Gastrocnemius medialis (tissue), 4 donors: ENCODE measurements at regions not wholly inside any gene's neighbourhood (a gene's known extent, or its start where the extent isn't known, plus 50 kb on each side); places are given as distances from the start of the nearest gene placed in this dataset.

Source experiments
- ATAC-seq, 2 donors: fragments of 150-250 bp; one replicate each; pipeline ENCODE4 v1.9.1; 2016
- DNase-seq, 2 donors: peaks; one replicate each; pipeline ENCODE4 v3.0.0-alpha.2; 2019
- H3K27ac ChIP-seq, 4 donors: fragments of 200-600 bp; sonication (generic); 1 replicate in 1 of 4; 2 replicates in 3 of 4; pipeline ENCODE4 v1.5.1; 2016 to 2018; ENCODE audit warnings: mild to moderate bottlenecking in 2 of 4, moderate library complexity in 1 of 4
- H3K27me3 ChIP-seq, 3 donors: fragments of 200-600 bp; sonication (generic) in 2 of 3; 1 replicate in 1 of 3; 2 replicates in 2 of 3; pipeline versions ENCODE4 v1.5.1 to v1.6.0; 2016 to 2019; ENCODE audit warnings: mild to moderate bottlenecking in 1 of 3, moderate library complexity in 1 of 3
- H3K36me3 ChIP-seq, 2 donors: fragments of 200-600 bp; sonication (generic) in 1 of 2; one replicate each; pipeline ENCODE4 v1.5.1; 2017 to 2018
- H3K4me1 ChIP-seq, 2 donors: fragments of 200-600 bp; sonication (generic) in 1 of 2; one replicate each; pipeline ENCODE4 v1.5.1; 2016 to 2017; ENCODE audit warnings: mild to moderate bottlenecking in 2 of 2
- H3K4me3 ChIP-seq, 4 donors: fragments of 200-600 bp; sonication (generic) in 3 of 4; 1 replicate in 1 of 4; 2 replicates in 3 of 4; pipeline ENCODE4 v1.5.1; 2016 to 2019; ENCODE audit warnings: mild to moderate bottlenecking in 2 of 4
- H3K9me3 ChIP-seq, 3 donors: fragments of 200-600 bp; sonication (generic) in 2 of 3; 1 replicate in 1 of 3; 2 replicates in 2 of 3; pipeline ENCODE4 v1.5.1; 2016 to 2019
- POLR2A ChIP-seq, 2 donors: fragments of 450-650 bp; IDR thresholded peaks; one replicate each; pipeline ENCODE4 v1.6.1; 2017; ENCODE audit warnings: antibody characterized with exemption in 2 of 2, mild to moderate bottlenecking in 2 of 2, moderate library complexity in 2 of 2
- in situ Hi-C, 4 donors: fragments of 200-750 bp; cut with MboI; loops; one replicate each; pipeline versions ENCODE4 v1.15.0 to v1.8.0; 2017; ENCODE audit warnings: low sequenced_read_pairs in 4 of 4
- intact Hi-C: fragments of 100-400 bp; cut with DNase I; formaldehyde crosslinking; loops from one replicate; pipeline ENCODE4 v1.15.1; 2023; ENCODE audit warnings: low total_unique reads
- TF ChIP-seq, protein P1 (sequence below), 5 experiments: fragments of 450-650 bp in 3 of 5; fragments of 200-600 bp in 2 of 5; sonication (generic) in 2 of 5; IDR thresholded peaks in 4 of 5; conservative IDR thresholded peaks in 1 of 5; 1 replicate in 4 of 5; 2 replicates in 1 of 5; pipeline ENCODE4 v1.5.1; 2016 to 2019; ENCODE audit warnings: antibody characterized with exemption in 5 of 5, mild to moderate bottlenecking in 3 of 5, moderate library complexity in 3 of 5

DNA sequence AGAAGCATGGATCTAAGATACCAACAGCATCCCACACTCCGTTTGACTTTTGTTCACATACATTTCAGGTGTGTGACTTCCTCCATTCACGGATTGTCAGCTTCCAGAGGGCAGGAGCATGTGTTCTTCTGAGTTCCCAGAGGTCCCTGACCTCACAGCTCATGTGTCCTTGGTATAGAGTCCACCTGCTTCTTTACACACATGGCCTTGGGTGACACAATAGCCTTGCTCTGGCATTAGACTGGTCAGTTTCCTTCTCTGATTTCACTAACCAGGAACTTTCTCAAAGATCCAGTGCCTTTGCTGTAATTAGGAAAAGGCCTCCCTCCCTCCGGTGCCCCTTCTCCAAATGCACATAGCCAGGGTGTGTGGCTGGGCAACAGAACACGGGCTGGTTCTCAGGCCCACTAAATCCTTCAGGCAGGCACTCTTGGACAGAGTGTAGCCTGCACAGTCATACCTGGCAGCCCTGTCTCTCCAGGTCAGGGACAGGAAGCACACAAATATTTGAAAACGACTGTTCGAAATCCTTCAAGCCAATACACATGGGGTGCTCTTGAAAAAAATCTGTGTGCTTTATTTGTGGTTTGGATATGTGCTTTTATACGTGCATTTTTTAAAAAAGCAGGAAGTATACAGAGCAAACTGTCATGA is 81.1 kb downstream of the TRIM42 start:
- no peak for ATAC-seq
- Histone ChIP-seq H3K27me3 (no peaks in the 10 kb centered on the region), H3K36me3 (no peaks in the 10 kb centered on the region), H3K9me3 (no peaks in the 10 kb centered on the region), H3K4me1 (no peaks in the 10 kb centered on the region), H3K4me3 (no peak overlapping the region), H3K27ac (no peak overlapping the region)
- in situ Hi-C loops (no loop called here), intact Hi-C loops (no loop called here)
- DNase-seq = no peak
- TF ChIP-seq POLR2A (IDR thresholded peaks at IDR 0.05) = no peak
- TF ChIP-seq, protein P1, sequence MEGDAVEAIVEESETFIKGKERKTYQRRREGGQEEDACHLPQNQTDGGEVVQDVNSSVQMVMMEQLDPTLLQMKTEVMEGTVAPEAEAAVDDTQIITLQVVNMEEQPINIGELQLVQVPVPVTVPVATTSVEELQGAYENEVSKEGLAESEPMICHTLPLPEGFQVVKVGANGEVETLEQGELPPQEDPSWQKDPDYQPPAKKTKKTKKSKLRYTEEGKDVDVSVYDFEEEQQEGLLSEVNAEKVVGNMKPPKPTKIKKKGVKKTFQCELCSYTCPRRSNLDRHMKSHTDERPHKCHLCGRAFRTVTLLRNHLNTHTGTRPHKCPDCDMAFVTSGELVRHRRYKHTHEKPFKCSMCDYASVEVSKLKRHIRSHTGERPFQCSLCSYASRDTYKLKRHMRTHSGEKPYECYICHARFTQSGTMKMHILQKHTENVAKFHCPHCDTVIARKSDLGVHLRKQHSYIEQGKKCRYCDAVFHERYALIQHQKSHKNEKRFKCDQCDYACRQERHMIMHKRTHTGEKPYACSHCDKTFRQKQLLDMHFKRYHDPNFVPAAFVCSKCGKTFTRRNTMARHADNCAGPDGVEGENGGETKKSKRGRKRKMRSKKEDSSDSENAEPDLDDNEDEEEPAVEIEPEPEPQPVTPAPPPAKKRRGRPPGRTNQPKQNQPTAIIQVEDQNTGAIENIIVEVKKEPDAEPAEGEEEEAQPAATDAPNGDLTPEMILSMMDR (IDR thresholded peaks at IDR 0.05 in 4 of 5, conservative IDR thresholded peaks at IDR 0.05 in 1 of 5) = no peak

DNA sequence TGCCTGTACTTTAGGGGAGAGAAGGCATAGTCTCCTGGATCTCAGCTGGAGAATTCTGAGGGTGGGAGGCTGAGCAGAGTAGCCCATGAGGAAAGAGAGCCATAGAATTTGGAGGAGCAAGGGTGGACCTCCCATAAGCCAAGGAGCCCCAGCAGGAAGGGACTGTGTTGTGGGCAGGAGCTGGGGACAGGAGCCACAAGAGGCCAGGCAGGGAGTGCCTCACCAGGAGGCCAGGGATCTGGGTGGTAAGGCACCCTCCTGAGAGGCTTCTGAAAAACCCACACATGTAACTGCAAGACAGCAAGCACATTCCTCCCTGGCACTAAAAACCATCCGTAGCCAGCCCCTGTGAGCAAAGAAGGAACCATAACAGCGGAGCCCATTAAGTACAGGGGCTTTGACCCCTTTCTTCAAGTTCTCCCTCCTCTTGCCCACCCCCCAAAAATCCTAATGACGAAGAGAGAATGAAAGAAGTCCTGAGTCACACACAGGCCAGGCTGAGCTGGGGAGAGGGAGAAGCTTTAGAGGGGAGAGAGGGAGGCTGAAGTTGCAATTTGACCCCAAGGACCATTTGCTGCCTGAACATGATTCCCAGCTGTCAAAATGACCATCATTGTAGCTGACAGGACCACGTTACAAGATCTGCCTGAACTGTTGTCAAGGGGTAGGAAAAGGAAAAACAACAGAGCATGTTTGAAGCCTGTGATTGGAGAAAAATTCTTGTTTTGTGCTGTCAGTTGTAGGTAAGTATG is 82.6 kb downstream of the TRIM42 start:
- no peaks in the 10 kb centered on the region for H3K4me1 ChIP-seq
- DNase-seq = no peak
- no peaks in the 10 kb centered on the region for H3K27me3 ChIP-seq
- no peak overlapping the region for H3K4me3 ChIP-seq
- no peaks in the 10 kb centered on the region for H3K36me3 ChIP-seq
- H3K27ac ChIP-seq = no peak overlapping the region
- in situ Hi-C loops (no loop called here), intact Hi-C loops (no loop called here)
- H3K9me3 ChIP-seq = no peaks in the 10 kb centered on the region
- TF ChIP-seq, protein P1 (IDR thresholded peaks at IDR 0.05 in 4 of 5, conservative IDR thresholded peaks at IDR 0.05 in 1 of 5) = no peak
- no peak for ATAC-seq

DNA sequence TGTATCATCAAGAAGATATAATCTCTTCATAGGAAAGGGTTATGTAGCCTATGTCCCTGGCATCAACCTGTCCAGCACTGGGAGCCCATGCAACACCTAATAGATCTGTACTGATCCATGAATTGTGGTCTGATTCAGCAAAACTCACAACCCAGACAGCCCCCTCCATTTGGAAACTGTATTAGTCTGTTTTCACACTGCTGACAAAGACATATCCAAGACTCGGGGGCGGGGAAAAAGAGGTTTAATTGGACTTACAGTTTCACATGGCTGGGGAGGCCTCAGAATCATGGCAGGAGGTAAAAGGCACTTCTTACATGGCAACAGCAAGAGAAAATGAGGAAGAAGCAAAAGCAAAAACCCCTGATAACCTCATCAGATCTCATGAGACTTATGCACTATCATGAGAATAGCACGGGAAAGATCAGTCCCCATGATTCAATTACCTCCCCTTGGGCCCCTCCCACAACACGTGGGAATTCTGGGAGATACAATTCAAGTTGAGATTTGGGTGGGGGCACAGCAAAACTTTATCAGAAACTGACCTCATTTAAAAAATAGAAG is 83.3 kb downstream of the TRIM42 start:
- H3K36me3 ChIP-seq = no peaks in the 10 kb centered on the region
- no peaks in the 10 kb centered on the region for H3K27me3 ChIP-seq
- ATAC-seq (no peak), DNase-seq (no peak)
- H3K9me3 ChIP-seq = no peaks in the 10 kb centered on the region
- H3K27ac ChIP-seq = no peak overlapping the region
- intact Hi-C loops = no loop called here
- no peaks in the 10 kb centered on the region for H3K4me1 ChIP-seq
- no peak overlapping the region for H3K4me3 ChIP-seq
- TF ChIP-seq, protein P1 (IDR thresholded peaks at IDR 0.05 in 4 of 5, conservative IDR thresholded peaks at IDR 0.05 in 1 of 5) = no peak
- no peak for TF ChIP-seq POLR2A (IDR thresholded peaks at IDR 0.05)
- in situ Hi-C loops = no loop called here

DNA sequence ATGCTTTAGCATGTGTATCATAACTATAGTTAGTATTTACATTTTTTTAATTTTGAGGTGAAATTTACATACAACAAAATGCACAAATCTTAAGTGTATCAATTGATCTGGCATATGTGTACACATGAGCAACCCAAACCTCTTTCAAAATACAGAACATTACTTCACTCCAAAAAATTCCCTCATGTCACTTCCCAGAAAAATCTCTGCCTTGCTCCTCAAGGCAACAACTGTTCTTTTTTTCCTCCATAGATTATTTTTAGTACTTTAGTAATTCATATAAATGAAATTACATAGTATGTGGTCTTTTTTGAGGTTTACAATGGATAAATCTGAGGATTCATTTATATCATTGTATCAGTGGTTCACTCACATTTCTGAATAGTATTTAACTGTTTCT is 84.9 kb downstream of the TRIM42 start:
- no peaks in the 10 kb centered on the region for H3K27me3 ChIP-seq
- no peak overlapping the region for H3K27ac ChIP-seq
- TF ChIP-seq, protein P1 (IDR thresholded peaks at IDR 0.05 in 4 of 5, conservative IDR thresholded peaks at IDR 0.05 in 1 of 5) = no peak
- no peak for TF ChIP-seq POLR2A (IDR thresholded peaks at IDR 0.05)
- no peaks in the 10 kb centered on the region for H3K36me3 ChIP-seq
- in situ Hi-C loops (no loop called here), intact Hi-C loops (no loop called here)
- no peak for ATAC-seq
- H3K9me3 ChIP-seq = no peaks in the 10 kb centered on the region
- DNase-seq = no peak
- no peak overlapping the region for H3K4me3 ChIP-seq
- no peaks in the 10 kb centered on the region for H3K4me1 ChIP-seq
